D721Med (cell line): ENCODE measurements at regions not wholly inside any gene's neighbourhood (a gene's known extent, or its start where the extent isn't known, plus 50 kb on each side); places are given as distances from the start of the nearest gene placed in this dataset.

Source experiments
- DNase-seq: peaks from one replicate; pipeline ENCODE4 v3.0.0; 2011; ENCODE audit warnings: low spot score; ENCODE audit not compliant: insufficient read length
- FAIRE-seq: peaks from 2 replicates; lab custom pipeline; 2011; peaks lifted over from hg19 to GRCh38; lab: Jason Lieb, UNC
- CTCF ChIP-seq: IDR thresholded peaks from 2 replicates; pipeline ENCODE4 v1.5.1; 2012; ENCODE audit warnings: mild to moderate bottlenecking, control low read depth; ENCODE audit not compliant: insufficient read depth; ENCODE audit errors: missing control alignments

GRCh38 chr5:153050496-153051179 lies 439.8 kb upstream of the GRIA1 start:
- DNase-seq: no peak
- FAIRE-seq: no peak
- no peak for TF ChIP-seq CTCF

- FAIRE-seq (no peak), DNase-seq (no peak)
- TF ChIP-seq CTCF: no peak
Observed at GRCh38 chr5:153066281-153066680, 424.2 kb upstream of the GRIA1 start.

DNA sequence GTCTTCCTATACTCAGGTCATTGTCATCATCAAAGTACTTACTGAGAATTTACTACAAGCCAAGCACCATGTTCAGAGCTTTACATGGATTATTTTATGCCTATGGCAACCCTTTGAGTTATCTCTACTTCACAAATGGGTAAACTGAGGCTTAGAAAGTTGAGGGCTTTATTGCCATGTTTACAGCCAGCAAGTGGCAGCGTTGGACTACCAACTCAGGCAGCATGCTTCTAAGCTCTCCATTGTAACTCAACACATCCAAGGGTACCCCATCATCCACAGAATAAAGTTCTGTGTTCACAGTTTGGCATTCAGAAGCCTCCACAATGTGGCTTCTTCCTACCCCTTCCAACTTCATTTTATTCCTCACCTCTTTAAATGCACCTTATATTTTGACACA lies 422.6 kb upstream of the GRIA1 start:
- no peak for TF ChIP-seq CTCF
- FAIRE-seq: no peak
- no peak for DNase-seq

GRCh38 chr5:153079396-153079795 lies 411.1 kb upstream of the GRIA1 start:
- TF ChIP-seq CTCF: no peak
- no peak for FAIRE-seq

DNA sequence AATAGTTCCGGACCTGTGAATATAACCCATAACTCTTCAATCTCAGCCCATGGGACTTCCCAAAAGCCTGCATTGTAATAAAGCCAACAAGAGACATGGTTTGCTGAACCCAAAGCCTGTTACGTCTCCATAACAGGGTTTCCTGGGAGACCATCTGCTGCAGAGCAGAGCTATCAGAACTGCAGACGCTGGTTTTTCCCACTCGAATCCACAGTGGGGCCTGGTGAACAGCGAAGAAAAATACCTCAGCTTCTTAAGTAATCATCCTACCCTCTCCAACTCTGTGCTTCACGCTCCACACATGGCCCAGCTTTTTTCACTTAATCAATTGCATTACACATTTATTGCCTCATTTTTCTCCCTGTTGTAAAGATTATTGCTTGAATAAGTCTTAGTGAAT lies 409.5 kb upstream of the GRIA1 start:
- no peak for TF ChIP-seq CTCF
- FAIRE-seq (no peak), DNase-seq (no peak)

More at GRCh38 chr5:153079396-153079795, 411.1 kb upstream of the GRIA1 start:
- no peak for DNase-seq

GRCh38 chr5:153081385-153081784 lies 409.1 kb upstream of the GRIA1 start:
- DNase-seq (no peak), FAIRE-seq (no peak)
- no peak for TF ChIP-seq CTCF

DNA sequence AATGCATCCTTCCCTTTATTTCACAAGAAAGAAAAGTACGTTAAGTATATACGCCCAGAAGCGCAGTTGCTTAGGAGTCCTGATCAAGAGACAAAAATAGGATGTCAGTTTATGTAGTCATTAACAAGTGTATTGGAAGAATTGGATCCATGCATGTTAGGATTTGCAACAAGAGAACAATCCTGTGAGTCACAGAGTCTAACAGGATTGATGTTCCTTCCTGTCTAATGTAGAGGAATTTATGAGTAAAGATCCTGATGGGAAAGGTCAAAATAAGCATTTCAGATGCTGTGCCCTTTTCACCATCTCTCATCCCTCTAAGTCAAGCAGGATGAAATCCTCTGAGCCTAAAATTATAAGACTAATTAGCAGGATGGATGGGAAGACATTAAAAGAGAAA lies 406.0 kb upstream of the GRIA1 start:
- DNase-seq (no peak), FAIRE-seq (no peak)
- TF ChIP-seq CTCF: no peak
